NB4 (cell line): ENCODE measurements at regions not wholly inside any gene's neighbourhood (a gene's known extent, or its start where the extent isn't known, plus 50 kb on each side); places are given as distances from the start of the nearest gene placed in this dataset.

ENCODE experiments used
- CTCF ChIP-seq: IDR thresholded peaks from one replicate; pipeline ENCODE4 v1.5.1; 2012; ENCODE audit warnings: low read depth, low read length
- MAX ChIP-seq: IDR thresholded peaks from 2 replicates; pipeline ENCODE4 v1.6.1; 2011; ENCODE audit warnings: low read depth, low read length
- MYC ChIP-seq: IDR thresholded peaks from 2 replicates; pipeline ENCODE4 v1.6.1; 2011; ENCODE audit warnings: low read depth, low read length
- POLR2A ChIP-seq: IDR thresholded peaks from 2 replicates; pipeline ENCODE4 v1.6.1; 2011; ENCODE audit warnings: mild to moderate bottlenecking; ENCODE audit not compliant: insufficient read length; ENCODE audit errors: extremely low read depth

- no peak for TF ChIP-seq CTCF
- TF ChIP-seq POLR2A, result no peak
- no peak for TF ChIP-seq MAX
- TF ChIP-seq MYC, result no peak
These were observed 132.0 kb downstream of the ZBTB18 start for GRCh38 chr1:244183037-244183436.
